ENCODE measurements at regions not wholly inside any gene's neighbourhood (a gene's known extent, or its start where the extent isn't known, plus 50 kb on each side); places are given as distances from the start of the nearest gene placed in this dataset.

DNA sequence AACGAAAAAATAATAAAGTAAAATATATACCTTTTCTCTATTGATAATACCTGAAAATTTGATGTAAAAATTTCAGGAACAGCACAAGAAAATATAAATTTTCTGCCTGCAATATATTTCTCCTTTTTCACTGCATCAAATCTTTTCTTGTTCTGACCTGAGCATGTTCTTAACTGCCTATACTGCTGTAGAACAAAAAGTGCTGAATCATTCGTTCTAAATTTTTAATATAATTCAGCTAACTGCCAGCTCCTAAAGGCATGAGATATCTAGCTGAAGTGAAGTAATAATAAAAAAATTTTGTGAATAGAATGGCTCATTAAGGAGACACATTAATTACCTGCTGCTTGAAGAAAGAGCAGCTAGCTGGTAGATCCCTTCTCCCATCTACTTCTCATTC is 188.6 kb upstream of the FKBP1C start:
- TF ChIP-seq, protein P1, sequence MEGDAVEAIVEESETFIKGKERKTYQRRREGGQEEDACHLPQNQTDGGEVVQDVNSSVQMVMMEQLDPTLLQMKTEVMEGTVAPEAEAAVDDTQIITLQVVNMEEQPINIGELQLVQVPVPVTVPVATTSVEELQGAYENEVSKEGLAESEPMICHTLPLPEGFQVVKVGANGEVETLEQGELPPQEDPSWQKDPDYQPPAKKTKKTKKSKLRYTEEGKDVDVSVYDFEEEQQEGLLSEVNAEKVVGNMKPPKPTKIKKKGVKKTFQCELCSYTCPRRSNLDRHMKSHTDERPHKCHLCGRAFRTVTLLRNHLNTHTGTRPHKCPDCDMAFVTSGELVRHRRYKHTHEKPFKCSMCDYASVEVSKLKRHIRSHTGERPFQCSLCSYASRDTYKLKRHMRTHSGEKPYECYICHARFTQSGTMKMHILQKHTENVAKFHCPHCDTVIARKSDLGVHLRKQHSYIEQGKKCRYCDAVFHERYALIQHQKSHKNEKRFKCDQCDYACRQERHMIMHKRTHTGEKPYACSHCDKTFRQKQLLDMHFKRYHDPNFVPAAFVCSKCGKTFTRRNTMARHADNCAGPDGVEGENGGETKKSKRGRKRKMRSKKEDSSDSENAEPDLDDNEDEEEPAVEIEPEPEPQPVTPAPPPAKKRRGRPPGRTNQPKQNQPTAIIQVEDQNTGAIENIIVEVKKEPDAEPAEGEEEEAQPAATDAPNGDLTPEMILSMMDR (IDR thresholded peaks at IDR 0.05; ENCODE audit: borderline replicate concordance, extremely low read depth, low read length, poor library complexity, severe bottlenecking) = no peak
- no peak for TF ChIP-seq EZH2 (IDR thresholded peaks at IDR 0.05; ENCODE audit: borderline replicate concordance, low read depth, low read length, severe bottlenecking)
